GM21447 (cell line): ENCODE measurements at regions not wholly inside any gene's neighbourhood (a gene's known extent, or its start where the extent isn't known, plus 50 kb on each side); places are given as distances from the start of the nearest gene placed in this dataset.
"Not testable (repeated sequence)": the region's sequence is repeated elsewhere in the genome, so short reads cannot be mapped to it uniquely, and the experiment has no call there.

ENCODE experiments used
- ATAC-seq: cut with Tn5 transposase; IDR thresholded peaks from one replicate; pipeline ENCODE4 v1.9.1; 2021; ENCODE audit not compliant: unreplicated experiment

DNA sequence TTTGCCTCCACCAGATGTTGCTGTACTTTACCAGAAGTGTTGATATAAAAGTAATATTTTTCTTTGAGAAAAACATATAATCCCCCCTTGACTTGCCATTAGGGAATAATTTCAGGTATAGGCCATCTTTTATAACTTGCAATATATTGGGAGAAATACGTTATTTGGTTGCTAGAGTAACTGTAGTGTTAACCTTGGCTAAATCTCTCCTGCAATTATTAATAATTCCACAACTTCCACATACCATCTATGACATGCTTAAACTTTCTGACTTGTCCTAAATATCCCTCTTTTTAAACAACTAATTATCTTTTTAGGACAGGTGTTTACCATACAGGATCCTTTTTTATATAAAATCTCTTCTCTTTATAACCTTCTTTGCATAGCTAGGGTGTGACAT is 1048.2 kb downstream of the SLC16A7 start:
- ATAC-seq = no peak

DNA sequence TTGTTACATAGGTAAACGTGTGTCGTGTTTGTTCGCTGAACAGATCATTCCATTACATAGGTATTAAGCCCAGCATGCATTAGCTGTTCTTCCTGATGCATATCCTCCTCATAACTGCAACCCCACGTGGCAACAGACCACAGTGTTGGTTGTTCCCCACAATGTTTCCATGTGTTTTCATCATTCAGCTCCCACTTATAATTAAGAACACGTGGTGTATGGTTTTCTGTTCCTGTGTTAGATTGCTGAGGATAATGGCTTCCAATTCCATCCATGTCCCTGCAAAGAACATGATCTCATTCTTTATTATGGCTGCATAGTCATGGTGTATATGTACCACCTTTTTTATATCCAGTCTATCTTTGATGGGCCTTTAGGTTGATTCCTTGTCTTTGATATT is 1071.1 kb downstream of the SLC16A7 start:
- no peak for ATAC-seq

DNA sequence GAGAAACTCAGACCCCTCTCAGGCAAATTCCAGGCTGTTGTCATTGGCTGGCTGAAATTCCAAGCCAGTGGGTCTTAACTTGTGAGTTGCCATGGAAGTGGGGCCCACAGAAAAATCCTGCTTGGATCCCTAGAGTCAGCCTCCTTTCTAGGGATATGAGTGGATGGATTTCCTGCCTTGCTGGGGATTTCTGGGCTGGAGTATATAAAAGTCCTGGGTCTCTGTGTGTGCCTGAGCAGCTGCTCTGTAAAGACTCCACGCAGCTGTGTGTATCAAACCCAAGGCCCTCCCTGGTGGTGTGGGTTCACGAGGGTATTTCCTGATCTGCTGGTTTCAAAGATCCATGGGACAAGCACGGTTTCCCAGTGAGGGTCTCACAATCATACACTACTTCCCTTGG is 1077.1 kb downstream of the SLC16A7 start:
- no peak for ATAC-seq

DNA sequence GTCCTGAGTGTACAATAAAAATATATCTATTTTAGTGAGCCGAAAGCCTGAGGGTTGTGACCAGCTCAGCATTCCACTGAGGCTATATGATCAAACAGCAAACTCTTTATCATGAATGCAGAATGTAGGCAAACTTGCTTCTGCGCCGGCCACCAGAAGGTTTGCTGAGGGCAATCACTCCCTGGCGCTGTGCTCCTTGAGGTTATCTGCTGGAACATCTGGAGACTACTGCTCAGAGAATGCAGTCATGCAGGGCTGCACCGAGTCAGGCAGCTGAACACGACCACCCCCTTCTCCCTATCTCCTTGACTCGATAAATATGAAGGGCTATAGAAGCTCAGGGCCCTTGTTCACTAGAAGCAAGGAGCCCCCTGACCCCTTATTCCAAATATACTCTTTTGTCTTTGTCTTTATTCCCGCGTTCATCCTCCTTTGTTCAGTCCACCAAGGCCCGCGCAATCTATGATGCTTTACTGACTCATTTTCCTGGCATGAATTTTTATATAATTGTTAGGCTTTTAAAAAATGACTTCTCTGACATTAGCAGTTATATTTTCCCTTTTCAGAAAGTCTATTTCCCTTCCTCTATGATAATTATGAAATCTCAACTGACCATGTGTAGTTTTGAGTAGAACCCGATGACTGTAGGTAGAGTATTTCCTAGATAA is 1089.3 kb downstream of the SLC16A7 start:
- ATAC-seq = no peak

DNA sequence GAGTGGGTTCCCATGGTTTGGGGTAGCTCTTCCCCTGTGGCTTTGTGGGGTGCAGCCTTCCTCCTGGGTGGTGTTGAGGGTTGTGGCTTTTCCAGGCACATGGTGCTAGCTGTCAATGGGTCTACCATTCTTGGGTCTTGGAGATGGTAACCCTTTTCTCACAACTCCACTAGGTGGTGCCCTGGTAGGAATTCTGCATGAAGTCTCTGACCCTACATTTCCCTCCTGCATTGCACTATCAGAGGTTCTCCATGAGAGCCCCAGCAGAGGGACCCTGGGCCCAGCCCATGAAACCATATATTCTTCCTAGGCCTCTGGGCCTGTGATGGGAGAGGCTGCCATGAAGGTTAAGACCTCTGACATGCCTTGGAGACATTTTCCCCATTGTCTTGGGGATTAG is 1093.3 kb downstream of the SLC16A7 start:
- ATAC-seq = no peak

DNA sequence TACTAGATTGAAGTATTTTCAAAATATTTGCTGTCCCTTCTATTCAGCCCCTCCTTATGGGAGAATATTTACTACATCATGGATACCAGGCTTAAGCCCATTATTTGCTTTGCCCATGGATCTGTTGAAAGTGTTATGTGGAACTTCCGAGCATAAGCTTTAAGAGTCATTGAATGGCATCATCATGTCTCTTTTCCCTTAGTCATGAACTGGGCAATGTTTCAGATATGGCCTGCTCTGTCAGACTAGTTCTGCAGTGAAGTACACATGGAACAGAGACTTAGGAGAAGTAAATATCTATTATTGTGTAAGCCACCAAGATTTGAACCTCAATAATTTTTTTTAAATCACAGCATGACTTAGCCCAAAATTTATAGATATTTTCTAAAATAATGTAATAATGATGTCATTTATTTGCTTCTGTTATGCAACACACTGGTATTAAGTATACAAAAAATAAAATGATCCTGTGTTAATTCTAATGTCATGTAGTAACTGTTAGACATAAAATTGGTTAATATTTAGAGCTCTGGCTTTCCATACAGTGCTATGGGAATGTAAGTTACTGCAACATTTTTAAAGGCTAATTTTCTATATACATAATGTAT is 1097.3 kb downstream of the SLC16A7 start:
- no peak for ATAC-seq

DNA sequence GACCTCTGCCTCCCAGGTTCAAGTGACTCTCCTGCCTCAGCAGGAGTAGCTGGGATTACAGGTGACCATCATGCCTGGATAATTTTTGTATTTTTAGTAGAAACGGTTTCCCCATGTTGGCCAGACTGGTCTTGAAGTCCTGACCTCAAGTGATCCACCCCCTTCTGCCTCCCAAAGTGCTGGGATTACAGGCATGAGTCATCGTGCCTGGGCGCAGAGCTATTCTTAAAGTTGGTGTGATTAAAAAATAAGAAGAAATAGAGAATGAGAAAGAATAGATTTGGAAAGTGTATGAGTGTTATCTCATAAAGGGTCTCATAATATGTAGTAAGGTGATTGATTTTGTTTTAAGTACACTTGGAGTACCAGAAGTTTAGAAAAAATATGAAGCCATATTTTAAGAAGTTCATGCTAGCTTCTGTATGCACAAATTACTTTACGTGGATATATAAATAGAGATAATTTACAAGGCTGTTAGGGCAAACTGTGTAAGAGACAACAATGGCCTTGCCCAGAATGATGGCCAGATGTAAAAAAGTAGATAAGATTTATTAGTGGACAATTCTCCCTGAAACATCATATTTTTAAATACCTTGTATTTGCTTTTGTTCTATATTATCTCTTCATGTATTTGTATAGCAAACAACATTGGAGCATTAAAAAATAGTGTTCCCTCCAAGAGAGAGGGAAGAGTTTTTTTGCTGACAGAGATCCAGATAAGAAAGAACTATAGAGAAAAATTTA is 1108.5 kb downstream of the SLC16A7 start:
- no peak for ATAC-seq

DNA sequence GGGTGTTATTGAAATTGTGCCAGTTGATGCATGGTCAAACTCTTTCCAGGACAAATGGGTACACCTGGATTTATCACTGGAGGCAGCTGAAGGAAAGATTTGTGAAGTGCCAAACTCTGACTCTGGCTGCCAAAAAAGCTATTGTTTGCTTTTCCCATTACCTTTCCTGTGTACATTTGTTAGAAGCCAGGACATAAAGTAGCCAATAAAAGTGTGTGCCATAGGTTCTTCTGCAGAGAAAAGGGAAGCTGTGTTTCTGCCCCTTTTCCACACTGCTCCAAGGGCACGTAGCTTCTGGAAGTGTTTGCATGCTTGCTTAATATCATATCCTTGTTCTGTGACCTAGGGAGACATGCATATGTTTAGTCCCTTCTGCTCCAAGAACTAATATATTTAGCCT is 1114.4 kb downstream of the SLC16A7 start:
- no peak for ATAC-seq

DNA sequence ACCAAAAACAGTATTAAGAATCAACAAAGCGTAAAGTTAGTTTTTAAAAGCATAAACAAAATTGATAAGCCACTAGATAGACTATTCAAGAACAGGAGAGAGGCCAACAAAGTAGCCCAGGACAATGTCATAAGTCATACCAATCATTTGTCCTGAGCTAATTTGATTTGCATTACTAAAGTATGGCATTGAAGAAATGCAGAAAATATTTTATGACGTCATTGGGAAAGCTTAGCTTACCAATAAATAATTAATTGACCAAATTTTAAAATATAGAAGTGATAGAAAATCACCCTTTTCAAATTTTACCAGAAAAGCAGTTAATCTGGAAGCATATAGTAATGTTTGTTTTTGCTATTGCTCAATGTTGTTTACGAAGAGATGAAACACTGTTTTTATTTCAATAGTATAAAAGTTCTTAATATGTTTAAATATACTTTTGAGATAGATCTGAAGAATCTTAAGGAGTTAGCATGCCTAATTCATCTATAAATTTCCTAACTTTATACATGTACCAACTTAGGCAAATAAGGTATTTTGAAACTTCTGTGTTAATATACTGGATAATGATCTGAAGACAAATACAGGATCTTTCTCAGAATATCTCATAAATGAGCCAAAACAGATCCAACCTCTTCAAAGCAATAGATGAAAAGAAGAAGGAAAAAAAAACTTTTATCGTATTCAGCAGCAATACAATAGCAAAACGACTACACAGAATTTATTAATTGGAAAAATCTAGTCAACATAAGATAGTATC is 1118.5 kb downstream of the SLC16A7 start:
- no peak for ATAC-seq

DNA sequence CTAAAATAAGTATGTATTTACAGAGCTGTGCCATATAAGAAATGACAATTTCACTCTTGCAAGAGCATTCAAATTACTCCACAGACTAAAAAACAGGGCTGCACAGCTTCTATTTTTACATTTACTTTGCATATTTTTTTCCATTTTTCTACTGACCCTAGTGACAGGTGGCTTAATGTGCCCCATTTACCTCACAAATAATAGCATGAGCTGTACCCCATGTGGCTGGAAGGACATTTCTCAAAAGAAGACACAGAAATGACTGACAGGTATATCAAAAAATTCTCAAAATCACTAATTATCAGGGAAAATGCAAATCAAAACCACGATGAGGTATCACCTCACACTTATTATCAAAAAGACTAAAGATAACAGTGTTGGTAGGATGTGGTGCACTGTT is 1128.6 kb downstream of the SLC16A7 start:
- no peak for ATAC-seq

DNA sequence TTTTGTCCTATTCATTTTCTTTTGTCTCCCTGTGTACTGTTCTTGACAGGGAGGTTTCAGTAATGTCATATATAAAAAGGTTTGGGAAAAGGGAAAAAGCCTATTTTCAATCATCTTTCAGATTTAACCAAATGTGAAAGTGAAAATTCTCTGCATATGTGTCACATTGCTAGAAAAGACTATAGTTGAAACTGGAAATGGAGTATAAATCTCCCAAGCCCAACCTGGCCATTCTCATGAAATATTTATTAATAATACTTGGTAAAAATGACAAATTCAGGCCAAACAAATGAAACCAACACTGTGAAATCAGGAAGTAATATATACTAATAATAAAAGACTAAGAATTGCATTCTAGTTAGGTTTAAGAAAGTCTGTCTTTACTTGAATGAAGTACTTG is 1129.2 kb downstream of the SLC16A7 start:
- ATAC-seq = no peak

DNA sequence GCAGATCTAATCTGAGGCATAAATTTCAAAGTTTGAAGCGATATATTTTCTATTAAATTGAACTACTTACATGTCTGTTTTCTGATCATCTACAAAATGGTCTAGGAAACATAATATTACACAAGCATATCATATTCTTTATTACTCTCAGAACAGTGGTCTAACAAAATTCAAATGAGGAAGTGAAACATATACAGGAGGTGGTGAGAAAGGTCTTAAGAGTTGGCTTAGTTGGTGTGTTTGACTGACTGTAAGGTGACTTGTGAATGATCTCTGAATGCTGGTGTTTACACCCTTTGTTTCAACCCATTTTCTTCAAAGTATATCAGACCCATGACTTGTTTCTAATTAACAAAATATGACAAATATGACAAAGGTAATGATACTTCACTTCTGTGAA is 1156.8 kb downstream of the SLC16A7 start:
- ATAC-seq = no peak

DNA sequence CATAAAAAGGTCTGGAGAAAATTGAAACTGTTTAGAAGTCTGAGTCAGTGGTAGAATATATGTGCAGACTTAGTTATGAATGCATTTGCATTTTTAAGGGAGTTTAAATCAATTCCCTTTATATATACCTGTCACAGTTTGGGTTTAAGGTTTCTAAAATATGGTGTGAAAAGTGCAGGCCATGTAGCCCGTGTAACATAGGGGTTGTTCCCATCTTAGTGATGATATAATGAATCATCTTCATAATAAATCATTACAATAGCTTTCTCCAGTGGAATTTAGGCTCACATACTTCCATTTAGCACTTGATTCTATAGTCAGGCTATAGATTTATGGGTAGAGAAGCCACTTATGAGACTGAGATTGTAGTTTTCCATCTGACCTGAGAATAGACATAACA is 1162.4 kb downstream of the SLC16A7 start:
- no peak for ATAC-seq

DNA sequence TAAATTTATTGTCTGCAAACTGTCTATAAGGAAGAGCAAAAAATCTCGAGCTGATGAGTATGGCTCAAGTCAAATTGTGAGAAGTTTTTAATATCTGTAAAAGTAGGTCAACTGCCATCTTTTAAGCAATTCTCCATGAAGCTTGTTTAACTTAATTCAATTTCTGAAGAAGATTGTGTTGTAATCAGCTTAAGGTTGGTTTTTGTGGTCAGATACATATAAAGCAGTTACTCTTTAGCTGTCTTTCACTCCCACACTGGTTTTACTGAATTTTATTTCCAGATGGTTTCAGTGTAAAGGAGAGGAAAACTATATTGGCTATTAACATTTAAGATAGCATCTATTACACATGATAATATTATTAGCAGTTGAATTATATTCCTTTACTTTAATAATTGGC is 1165.1 kb downstream of the SLC16A7 start:
- no peak for ATAC-seq

DNA sequence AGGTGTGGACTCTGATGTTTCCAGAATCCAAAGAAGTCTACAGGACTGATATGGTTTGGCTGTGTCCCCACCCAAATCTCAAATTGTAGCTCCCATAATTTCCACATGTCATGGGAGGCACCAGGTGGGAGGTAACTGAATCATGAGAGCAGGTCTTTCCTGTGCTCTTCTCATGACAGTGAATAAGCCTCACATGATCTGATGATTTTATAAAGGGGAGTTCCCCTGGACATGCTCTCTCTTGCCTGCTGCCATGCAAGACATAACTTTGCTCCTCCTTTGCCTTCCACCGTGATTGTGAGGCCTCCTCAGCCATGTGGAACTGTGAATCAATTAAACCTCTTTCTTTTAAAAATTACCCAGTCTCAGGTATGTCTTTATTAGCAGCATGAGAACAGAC is 1205.3 kb downstream of the SLC16A7 start:
- not testable (repeated sequence) for ATAC-seq

DNA sequence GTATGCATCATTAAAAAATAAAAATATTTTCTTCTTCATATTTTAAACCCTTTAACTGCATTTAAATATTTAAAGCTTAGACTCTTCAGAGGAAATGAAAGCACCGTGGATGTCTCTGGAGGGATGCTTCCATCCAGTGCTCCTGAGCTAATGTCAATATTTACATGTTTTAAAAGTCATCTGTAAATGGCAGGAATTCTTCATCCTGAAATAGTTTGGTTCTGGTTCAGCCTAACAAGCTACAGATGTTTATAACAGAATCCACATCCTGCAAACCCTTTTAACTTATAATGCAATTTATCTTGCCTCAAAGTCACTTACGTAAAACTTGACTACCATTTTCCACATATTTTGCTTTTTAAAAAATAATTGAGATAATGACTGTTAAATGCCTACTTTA is 1207.3 kb downstream of the SLC16A7 start:
- ATAC-seq = no peak

DNA sequence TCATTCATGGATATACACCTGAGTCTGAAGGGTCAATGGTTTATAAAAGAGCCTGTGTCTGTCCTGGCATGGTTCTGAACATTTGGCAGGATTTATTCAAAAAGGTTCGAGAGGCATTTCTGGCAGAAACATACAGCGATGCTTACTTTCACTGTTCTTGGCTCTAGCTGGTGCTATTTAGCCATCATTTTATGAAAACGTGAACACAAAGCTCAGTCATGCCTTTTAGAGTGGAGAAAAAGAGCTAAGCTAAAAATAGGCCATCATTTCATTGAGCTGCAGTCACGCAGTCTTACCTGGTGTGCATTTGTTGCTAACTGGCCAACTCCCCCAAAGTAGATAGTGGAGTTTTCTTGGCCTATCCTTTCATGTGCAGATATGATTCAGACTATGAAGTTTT is 1209.5 kb downstream of the SLC16A7 start:
- no peak for ATAC-seq

DNA sequence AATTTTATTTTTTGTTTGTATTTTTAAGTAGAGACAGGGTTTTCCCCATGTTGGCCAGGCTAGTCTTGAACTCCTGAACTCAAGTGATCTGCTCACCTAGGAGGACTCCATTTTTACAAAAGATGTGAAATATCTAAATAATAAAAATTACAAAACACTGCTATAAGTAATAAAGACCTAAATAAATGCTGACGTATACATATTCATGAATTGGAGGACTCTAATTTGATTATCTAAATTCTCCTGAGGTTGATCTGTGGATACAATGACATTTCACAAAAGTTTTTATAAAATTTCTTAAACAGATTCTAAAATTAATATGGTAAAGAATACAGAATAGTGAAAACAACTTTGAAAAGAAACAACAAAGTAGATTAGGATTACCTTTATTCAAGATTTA is 1224.0 kb downstream of the SLC16A7 start:
- ATAC-seq = no peak

DNA sequence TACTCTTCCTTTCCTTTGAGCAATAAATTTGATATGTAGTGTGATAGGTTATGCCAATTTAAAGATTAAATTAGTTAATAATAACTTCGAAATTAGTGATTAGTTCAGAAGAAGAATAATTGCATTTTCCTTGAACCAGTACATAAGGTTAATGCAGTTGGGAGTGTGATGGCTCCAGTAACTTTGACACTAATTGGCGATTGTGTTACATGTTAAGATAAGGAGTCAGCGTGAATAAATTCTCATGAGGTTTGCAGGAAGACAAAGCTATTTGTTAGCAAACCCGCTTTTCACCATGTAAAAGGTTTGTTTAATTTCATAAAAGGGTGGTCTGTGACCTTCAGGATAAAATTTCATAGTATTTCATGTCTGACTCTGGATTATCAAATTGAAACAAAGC is 1226.8 kb downstream of the SLC16A7 start:
- ATAC-seq = no peak

DNA sequence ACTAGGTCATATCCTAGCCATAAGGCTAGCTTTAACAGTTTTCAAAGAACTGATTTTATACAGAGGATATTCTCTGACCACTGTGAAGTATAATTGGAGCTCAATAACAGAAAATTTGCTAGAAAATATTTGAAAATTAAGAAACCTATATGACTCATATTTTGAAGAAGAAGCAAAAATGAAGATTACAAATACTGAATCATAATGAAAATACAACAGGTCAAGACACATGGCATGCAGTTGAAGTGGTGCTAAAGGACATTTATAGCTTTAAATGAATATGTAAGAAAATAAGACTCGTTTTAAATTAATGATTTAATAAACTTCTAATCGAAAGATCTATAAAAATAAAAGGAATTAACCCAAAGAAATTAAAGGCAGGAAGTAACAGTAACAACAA is 1234.6 kb downstream of the SLC16A7 start:
- ATAC-seq = no peak

DNA sequence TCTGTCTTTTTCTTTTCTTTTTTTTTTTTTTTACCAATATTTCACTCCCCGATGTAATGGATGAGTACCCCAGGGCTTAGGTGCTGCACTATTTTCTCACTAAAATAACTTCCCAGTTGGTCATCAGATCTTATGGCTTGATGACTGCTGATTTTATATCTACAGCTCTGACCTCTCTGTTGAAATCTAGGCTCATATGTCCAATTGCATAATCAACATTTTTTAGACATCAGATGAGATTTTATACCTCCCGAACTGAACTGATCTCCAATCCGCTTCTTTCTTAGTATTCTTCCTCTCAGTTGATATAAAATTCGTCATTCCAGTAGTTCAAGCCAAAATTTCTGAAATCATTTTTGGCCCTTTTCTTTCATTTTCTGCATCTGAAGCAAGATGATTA is 1236.5 kb downstream of the SLC16A7 start:
- no peak for ATAC-seq

DNA sequence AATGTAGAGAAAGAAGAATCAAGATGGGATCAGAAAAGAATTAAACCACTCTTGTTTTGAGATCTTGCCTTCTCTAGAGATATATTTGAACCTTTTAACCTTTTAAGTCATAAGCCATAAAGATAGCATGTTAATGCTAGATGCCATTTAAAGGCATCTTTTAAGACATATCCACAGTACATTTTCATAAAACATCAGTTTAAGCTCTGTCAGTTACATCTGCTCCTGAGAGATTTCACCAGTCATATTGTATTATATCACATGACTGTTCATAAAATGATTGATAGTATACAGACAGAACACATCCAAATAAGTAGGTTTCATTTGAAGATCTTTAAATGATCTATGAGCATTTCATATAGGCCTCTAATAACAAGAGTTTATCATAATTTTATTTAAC is 1238.5 kb downstream of the SLC16A7 start:
- ATAC-seq = no peak
